ENCODE measurements at regions not wholly inside any gene's neighbourhood (a gene's known extent, or its start where the extent isn't known, plus 50 kb on each side); places are given as distances from the start of the nearest gene placed in this dataset.

GRCh38 chr7:49425277-49425818 lies 348.1 kb upstream of the VWC2 start:
- POLR2A ChIA-PET = no interaction called here
- DNase-seq (ENCODE audit: low spot score) = no peak
- Mint-ChIP-seq H3K27me3 (ENCODE audit: low read depth) (no peaks in the 10 kb centered on the region), H3K4me3 (no peak overlapping the region), H3K4me1 (peaks cover 5% of the 10 kb centered on the region), H3K27ac (no peak overlapping the region), H3K36me3 (no peaks in the 10 kb centered on the region), H3K9me3 (no peaks in the 10 kb centered on the region)
- CTCF ChIA-PET = no interaction called here
- ATAC-seq = no peak
- no peak for TF ChIP-seq FOXP4 (CRISPR knock-in tag; IDR thresholded peaks at IDR 0.05)
- TF ChIP-seq AR (CRISPR knock-in tag; IDR thresholded peaks at IDR 0.05) = no peak
- TF ChIP-seq ATF1 (CRISPR knock-in tag; IDR thresholded peaks at IDR 0.05) = no peak
- no peak for TF ChIP-seq ERG (CRISPR knock-in tag; IDR thresholded peaks at IDR 0.05)
- no peak for TF ChIP-seq TCF7 (CRISPR knock-in tag; IDR thresholded peaks at IDR 0.05; ENCODE audit: low read depth)
- TF ChIP-seq FOXP1 (CRISPR knock-in tag; IDR thresholded peaks at IDR 0.05; ENCODE audit: borderline replicate concordance) = no peak
- no peak for TF ChIP-seq ZBTB21 (CRISPR knock-in tag; IDR thresholded peaks at IDR 0.05; ENCODE audit: borderline replicate concordance)
- TF ChIP-seq NFATC4 (CRISPR knock-in tag; IDR thresholded peaks at IDR 0.05) = no peak
- TF ChIP-seq RELA (CRISPR knock-in tag; IDR thresholded peaks at IDR 0.05; ENCODE audit: borderline replicate concordance) = no peak
- no peak for TF ChIP-seq ELF4 (CRISPR knock-in tag; IDR thresholded peaks at IDR 0.05; ENCODE audit: low read depth)
- no peak for TF ChIP-seq KAT7 (CRISPR knock-in tag; IDR thresholded peaks at IDR 0.05; ENCODE audit: borderline replicate concordance)
- TF ChIP-seq MAX (CRISPR knock-in tag; IDR thresholded peaks at IDR 0.05) = no peak
- TF ChIP-seq GABPB1 (CRISPR knock-in tag; IDR thresholded peaks at IDR 0.05) = no peak
- TF ChIP-seq ZNF396 (CRISPR knock-in tag; IDR thresholded peaks at IDR 0.05; ENCODE audit: borderline replicate concordance) = no peak
- no peak for TF ChIP-seq NFYB (CRISPR knock-in tag; conservative IDR thresholded peaks at IDR 0.05; ENCODE audit: low read depth)
- TF ChIP-seq SMAD4 (CRISPR knock-in tag; IDR thresholded peaks at IDR 0.05) = no peak
- TF ChIP-seq HMGXB4 (CRISPR knock-in tag; IDR thresholded peaks at IDR 0.05) = no peak

GRCh38 chr7:49432254-49432653 lies 341.2 kb upstream of the VWC2 start:
- Mint-ChIP-seq H3K4me3 (no peak overlapping the region), H3K4me1 (peaks cover 6% of the 10 kb centered on the region; the same call in 1 of the 2 replicates), H3K36me3 (no peaks in the 10 kb centered on the region), H3K27ac (no peak overlapping the region), H3K27me3 (ENCODE audit: low read depth) (no peaks in the 10 kb centered on the region), H3K9me3 (peaks cover 5% of the 10 kb centered on the region)
- ATAC-seq (no peak), DNase-seq (ENCODE audit: low spot score) (no peak)
- CTCF ChIA-PET = no interaction called here
- POLR2A ChIA-PET = no interaction called here
- no peak for TF ChIP-seq CBFB (CRISPR knock-in tag; IDR thresholded peaks at IDR 0.05; ENCODE audit: low read depth)
- TF ChIP-seq ATF6 (CRISPR knock-in tag; IDR thresholded peaks at IDR 0.05) = no peak
- no peak for TF ChIP-seq ATF1 (CRISPR knock-in tag; IDR thresholded peaks at IDR 0.05)
- no peak for TF ChIP-seq FOXK1 (CRISPR knock-in tag; IDR thresholded peaks at IDR 0.05)
- no peak for TF ChIP-seq CTCF (IDR thresholded peaks at IDR 0.05)
- no peak for TF ChIP-seq GABPB1 (CRISPR knock-in tag; IDR thresholded peaks at IDR 0.05)
- no peak for TF ChIP-seq NR3C1 (CRISPR knock-in tag; conservative IDR thresholded peaks at IDR 0.05; ENCODE audit: low read depth)
- TF ChIP-seq RELA (CRISPR knock-in tag; IDR thresholded peaks at IDR 0.05; ENCODE audit: borderline replicate concordance) = no peak
- TF ChIP-seq ZNF416 (CRISPR knock-in tag; IDR thresholded peaks at IDR 0.05) = no peak
- TF ChIP-seq GTF2I (CRISPR knock-in tag; conservative IDR thresholded peaks at IDR 0.05) = no peak
- TF ChIP-seq MAX (CRISPR knock-in tag; IDR thresholded peaks at IDR 0.05) = no peak
